Gastrocnemius medialis (tissue), 4 donors: ENCODE measurements at regions not wholly inside any gene's neighbourhood (a gene's known extent, or its start where the extent isn't known, plus 50 kb on each side); places are given as distances from the start of the nearest gene placed in this dataset.

Source experiments
- ATAC-seq, 2 donors: fragments of 150-250 bp; one replicate each; pipeline ENCODE4 v1.9.1; 2016
- DNase-seq, 2 donors: peaks; one replicate each; pipeline ENCODE4 v3.0.0-alpha.2; 2019
- H3K27ac ChIP-seq, 4 donors: fragments of 200-600 bp; sonication (generic); 1 replicate in 1 of 4; 2 replicates in 3 of 4; pipeline ENCODE4 v1.5.1; 2016 to 2018; ENCODE audit warnings: mild to moderate bottlenecking in 2 of 4, moderate library complexity in 1 of 4
- H3K27me3 ChIP-seq, 3 donors: fragments of 200-600 bp; sonication (generic) in 2 of 3; 1 replicate in 1 of 3; 2 replicates in 2 of 3; pipeline versions ENCODE4 v1.5.1 to v1.6.0; 2016 to 2019; ENCODE audit warnings: mild to moderate bottlenecking in 1 of 3, moderate library complexity in 1 of 3
- H3K36me3 ChIP-seq, 2 donors: fragments of 200-600 bp; sonication (generic) in 1 of 2; one replicate each; pipeline ENCODE4 v1.5.1; 2017 to 2018
- H3K4me1 ChIP-seq, 2 donors: fragments of 200-600 bp; sonication (generic) in 1 of 2; one replicate each; pipeline ENCODE4 v1.5.1; 2016 to 2017; ENCODE audit warnings: mild to moderate bottlenecking in 2 of 2
- H3K4me3 ChIP-seq, 4 donors: fragments of 200-600 bp; sonication (generic) in 3 of 4; 1 replicate in 1 of 4; 2 replicates in 3 of 4; pipeline ENCODE4 v1.5.1; 2016 to 2019; ENCODE audit warnings: mild to moderate bottlenecking in 2 of 4
- H3K9me3 ChIP-seq, 3 donors: fragments of 200-600 bp; sonication (generic) in 2 of 3; 1 replicate in 1 of 3; 2 replicates in 2 of 3; pipeline ENCODE4 v1.5.1; 2016 to 2019
- POLR2A ChIP-seq, 2 donors: fragments of 450-650 bp; IDR thresholded peaks; one replicate each; pipeline ENCODE4 v1.6.1; 2017; ENCODE audit warnings: antibody characterized with exemption in 2 of 2, mild to moderate bottlenecking in 2 of 2, moderate library complexity in 2 of 2
- in situ Hi-C, 4 donors: fragments of 200-750 bp; cut with MboI; loops; one replicate each; pipeline versions ENCODE4 v1.15.0 to v1.8.0; 2017; ENCODE audit warnings: low sequenced_read_pairs in 4 of 4
- intact Hi-C: fragments of 100-400 bp; cut with DNase I; formaldehyde crosslinking; loops from one replicate; pipeline ENCODE4 v1.15.1; 2023; ENCODE audit warnings: low total_unique reads
- TF ChIP-seq, protein P1 (sequence below), 5 experiments: fragments of 450-650 bp in 3 of 5; fragments of 200-600 bp in 2 of 5; sonication (generic) in 2 of 5; IDR thresholded peaks in 4 of 5; conservative IDR thresholded peaks in 1 of 5; 1 replicate in 4 of 5; 2 replicates in 1 of 5; pipeline ENCODE4 v1.5.1; 2016 to 2019; ENCODE audit warnings: antibody characterized with exemption in 5 of 5, mild to moderate bottlenecking in 3 of 5, moderate library complexity in 3 of 5

DNA sequence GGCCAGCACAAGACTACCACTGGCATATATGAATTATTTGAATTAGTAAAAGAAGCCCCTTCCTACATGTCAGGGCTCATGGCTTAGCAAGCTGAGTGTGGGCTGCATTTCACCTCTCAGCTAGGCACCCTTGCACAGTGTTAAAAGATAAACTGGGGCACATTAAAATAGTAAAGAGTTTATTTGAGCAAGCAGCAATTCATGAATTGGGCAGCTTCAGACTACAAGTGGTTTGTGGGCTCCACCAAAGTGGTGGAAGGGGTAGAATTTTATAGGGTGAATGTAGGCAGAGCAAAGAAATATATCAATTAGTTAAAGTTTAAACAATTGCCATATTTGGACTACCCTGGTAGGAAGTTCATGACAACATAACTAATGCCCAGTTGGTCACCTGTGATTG is 178.8 kb downstream of the PLPP3 start:
- TF ChIP-seq POLR2A (IDR thresholded peaks at IDR 0.05): no peak
- TF ChIP-seq, protein P1, sequence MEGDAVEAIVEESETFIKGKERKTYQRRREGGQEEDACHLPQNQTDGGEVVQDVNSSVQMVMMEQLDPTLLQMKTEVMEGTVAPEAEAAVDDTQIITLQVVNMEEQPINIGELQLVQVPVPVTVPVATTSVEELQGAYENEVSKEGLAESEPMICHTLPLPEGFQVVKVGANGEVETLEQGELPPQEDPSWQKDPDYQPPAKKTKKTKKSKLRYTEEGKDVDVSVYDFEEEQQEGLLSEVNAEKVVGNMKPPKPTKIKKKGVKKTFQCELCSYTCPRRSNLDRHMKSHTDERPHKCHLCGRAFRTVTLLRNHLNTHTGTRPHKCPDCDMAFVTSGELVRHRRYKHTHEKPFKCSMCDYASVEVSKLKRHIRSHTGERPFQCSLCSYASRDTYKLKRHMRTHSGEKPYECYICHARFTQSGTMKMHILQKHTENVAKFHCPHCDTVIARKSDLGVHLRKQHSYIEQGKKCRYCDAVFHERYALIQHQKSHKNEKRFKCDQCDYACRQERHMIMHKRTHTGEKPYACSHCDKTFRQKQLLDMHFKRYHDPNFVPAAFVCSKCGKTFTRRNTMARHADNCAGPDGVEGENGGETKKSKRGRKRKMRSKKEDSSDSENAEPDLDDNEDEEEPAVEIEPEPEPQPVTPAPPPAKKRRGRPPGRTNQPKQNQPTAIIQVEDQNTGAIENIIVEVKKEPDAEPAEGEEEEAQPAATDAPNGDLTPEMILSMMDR (IDR thresholded peaks at IDR 0.05 in 4 of 5, conservative IDR thresholded peaks at IDR 0.05 in 1 of 5): no peak
- no peaks in the 10 kb centered on the region for H3K9me3 ChIP-seq
- DNase-seq (no peak), ATAC-seq (no peak)
- H3K27ac ChIP-seq: no peak overlapping the region
- no peaks in the 10 kb centered on the region for H3K27me3 ChIP-seq
- H3K4me1 ChIP-seq: peaks cover 0 to 8% of the 10 kb centered on the region in 2 donors
- intact Hi-C loops: no loop called here
- no peak overlapping the region for H3K4me3 ChIP-seq
- no peaks in the 10 kb centered on the region for H3K36me3 ChIP-seq
- in situ Hi-C loops: loop anchor here in 1 of 4 donors (10.0 kb wide), 1 partner anchor 184 kb away; no protein-coding TSS in a partner anchor

DNA sequence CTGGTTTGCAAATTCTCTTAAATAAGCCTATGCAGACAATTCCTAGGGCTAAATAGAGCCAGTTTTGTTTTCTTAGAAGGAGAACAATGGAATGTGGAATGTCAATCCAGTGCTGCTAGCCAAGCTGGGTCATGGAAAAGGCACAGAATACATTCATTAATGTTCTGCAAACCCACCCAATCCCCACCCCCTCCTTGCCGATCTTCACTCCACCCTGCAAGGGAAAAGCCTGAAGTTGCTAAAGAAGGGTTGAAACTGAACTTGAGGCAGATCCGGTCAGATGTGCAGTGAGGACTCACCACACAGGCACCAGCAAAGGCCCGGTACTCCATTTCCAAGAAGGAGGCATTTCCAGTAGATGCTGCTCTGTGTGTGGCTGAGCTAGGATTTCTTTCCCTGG is 179.6 kb downstream of the PLPP3 start:
- no peak for ATAC-seq
- intact Hi-C loops: no loop called here

DNA sequence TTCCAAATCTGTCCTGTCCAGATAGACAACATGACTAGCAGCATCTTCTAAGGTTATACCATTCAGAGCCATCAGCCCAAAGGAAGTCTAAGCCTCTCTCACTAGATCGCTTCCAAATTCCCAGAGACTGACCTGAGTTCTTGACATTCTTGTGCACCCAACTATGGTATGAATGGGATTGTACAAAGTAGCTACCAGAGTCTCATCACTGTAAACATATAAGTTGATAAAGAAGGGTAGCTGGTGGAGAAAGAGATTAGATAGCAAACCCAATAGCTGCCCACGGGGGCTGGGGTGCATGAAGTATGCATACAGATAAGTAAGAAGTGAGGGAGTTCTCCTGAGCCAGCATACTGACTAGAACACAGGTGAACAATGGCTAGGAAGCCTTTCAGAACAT is 180.0 kb downstream of the PLPP3 start:
- Histone ChIP-seq H3K4me3 (no peak overlapping the region), H3K27ac (no peak overlapping the region), H3K27me3 (no peaks in the 10 kb centered on the region), H3K36me3 (no peaks in the 10 kb centered on the region), H3K9me3 (no peaks in the 10 kb centered on the region), H3K4me1 (peaks cover 0 to 10% of the 10 kb centered on the region in 2 donors)
- in situ Hi-C loops (no loop called here), intact Hi-C loops (no loop called here)
- ATAC-seq (no peak), DNase-seq (no peak)
- TF ChIP-seq, protein P1 (IDR thresholded peaks at IDR 0.05 in 4 of 5, conservative IDR thresholded peaks at IDR 0.05 in 1 of 5): no peak
- no peak for TF ChIP-seq POLR2A (IDR thresholded peaks at IDR 0.05)

More for the DNA sequence above, 179.6 kb downstream of the PLPP3 start:
- Histone ChIP-seq H3K27me3 (no peaks in the 10 kb centered on the region), H3K4me3 (no peak overlapping the region), H3K27ac (no peak overlapping the region), H3K36me3 (no peaks in the 10 kb centered on the region), H3K9me3 (no peaks in the 10 kb centered on the region), H3K4me1 (peaks cover 0 to 8% of the 10 kb centered on the region in 2 donors)
- no peak for TF ChIP-seq POLR2A (IDR thresholded peaks at IDR 0.05)
- TF ChIP-seq, protein P1 (IDR thresholded peaks at IDR 0.05 in 4 of 5, conservative IDR thresholded peaks at IDR 0.05 in 1 of 5): no peak
- DNase-seq: no peak
- in situ Hi-C loops: loop anchor here in 1 of 4 donors (10.0 kb wide), 1 partner anchor 185 kb away; no protein-coding TSS in a partner anchor

DNA sequence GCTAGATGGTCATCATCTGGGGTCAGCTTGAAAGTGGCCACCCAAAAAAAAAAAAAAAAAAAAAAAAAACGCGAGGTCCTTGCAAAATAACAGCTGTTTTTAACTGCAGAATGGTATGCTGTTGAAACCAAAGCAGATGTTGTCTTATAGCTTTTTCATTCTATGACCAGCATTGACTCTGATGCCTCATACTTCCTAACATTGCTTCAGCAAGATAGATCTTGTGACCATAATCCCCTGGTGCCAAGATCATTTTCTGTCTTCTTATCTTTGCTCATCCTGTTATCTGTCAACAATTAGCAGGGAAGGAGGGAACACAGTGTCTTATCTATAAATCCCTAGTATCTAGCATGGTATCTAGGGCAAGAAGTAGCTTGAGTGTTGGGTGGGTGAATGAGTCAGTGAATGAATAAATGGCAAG is 181.5 kb downstream of the PLPP3 start:
- H3K27me3 ChIP-seq: no peaks in the 10 kb centered on the region

More for the DNA sequence above, 181.5 kb downstream of the PLPP3 start:
- intact Hi-C loops (no loop called here), in situ Hi-C loops (no loop called here)
- peak; percentile 64 to 71 for ATAC-seq
- no peaks in the 10 kb centered on the region for H3K36me3 ChIP-seq
- H3K4me1 ChIP-seq: peaks cover 0 to 12% of the 10 kb centered on the region in 2 donors
- no peaks in the 10 kb centered on the region for H3K9me3 ChIP-seq
- TF ChIP-seq, protein P1 (IDR thresholded peaks at IDR 0.05 in 4 of 5, conservative IDR thresholded peaks at IDR 0.05 in 1 of 5): no peak
- TF ChIP-seq POLR2A (IDR thresholded peaks at IDR 0.05): no peak
- H3K27ac ChIP-seq: peak overlapping the region in 2 of 4 donors; percentile 30 to 39
- no peak overlapping the region for H3K4me3 ChIP-seq
- DNase-seq: no peak
